ENCODE measurements at regions not wholly inside any gene's neighbourhood (a gene's known extent, or its start where the extent isn't known, plus 50 kb on each side); places are given as distances from the start of the nearest gene placed in this dataset.
"Not testable (repeated sequence)": the region's sequence is repeated elsewhere in the genome, so short reads cannot be mapped to it uniquely, and the experiment has no call there.

- DNase-seq = no peak
Observed at GRCh38 chr2:230593765-230594164, 118.9 kb upstream of the CAB39 start.

DNA sequence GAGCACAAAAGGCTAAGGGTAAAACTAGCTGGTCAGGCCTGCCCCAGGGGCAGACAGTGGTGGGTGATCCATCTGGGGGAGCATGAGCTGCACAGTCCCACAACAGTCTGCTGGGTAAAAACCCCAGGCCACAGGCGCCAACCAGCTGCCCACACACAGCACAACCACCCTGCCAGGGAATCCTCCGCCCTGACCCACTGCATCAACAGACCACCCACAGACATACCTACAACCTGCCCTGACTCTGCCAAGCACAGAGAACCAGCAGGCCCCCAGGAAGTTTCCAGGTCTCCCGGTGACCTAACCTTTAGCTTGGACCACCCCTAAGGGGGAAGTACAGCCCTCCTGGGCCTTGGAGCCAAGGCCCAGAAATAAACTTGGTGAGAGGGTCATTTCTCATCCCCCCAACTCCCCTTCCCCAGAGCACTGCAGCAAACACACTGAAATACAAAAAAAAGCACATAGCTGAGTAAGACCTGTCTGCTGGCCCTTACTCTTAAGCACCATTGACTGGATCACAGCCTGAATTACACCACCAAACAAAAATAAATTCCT lies 118.3 kb upstream of the CAB39 start:
- no peak for DNase-seq

DNA sequence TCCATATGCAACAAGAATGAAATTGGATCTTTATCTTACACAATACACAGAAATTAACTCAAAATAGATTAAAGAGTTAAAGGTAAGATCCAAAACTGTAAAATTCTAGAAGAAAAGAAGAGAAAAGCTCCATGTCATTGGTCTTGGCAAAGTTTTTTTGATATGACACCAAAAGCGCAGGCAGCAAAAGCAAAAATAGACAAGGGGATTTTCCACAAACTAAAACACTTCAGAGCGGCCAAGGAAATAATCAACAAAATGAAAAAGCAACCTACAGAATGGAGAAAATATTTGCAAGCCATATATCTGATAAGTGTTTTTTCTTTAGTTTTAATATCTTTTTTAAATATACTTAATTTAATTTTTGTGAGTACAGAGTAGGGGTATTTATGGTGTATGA lies 112.8 kb upstream of the CAB39 start:
- no peak for DNase-seq

DNA sequence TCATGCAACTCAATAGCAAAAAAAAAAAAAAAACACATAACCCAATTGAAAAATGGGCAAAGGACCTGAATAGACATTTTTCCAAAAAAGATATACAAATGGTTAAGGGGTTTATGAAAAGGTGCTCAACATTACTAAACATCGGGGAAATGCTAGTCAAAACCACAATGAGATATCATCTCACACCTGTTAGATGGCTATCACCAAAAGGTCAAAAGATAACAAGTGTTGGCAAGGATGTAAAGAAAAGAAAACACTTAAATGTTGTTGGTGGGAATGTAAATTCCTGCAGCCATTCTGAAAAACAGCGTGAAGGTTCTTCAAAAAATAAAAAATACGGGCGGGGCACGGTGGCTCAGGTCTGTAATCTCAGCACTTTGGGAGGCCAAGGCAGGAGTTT lies 112.4 kb upstream of the CAB39 start:
- no peak for DNase-seq

GRCh38 chr2:230600881-230601280 lies 111.8 kb upstream of the CAB39 start:
- DNase-seq = no peak

DNA sequence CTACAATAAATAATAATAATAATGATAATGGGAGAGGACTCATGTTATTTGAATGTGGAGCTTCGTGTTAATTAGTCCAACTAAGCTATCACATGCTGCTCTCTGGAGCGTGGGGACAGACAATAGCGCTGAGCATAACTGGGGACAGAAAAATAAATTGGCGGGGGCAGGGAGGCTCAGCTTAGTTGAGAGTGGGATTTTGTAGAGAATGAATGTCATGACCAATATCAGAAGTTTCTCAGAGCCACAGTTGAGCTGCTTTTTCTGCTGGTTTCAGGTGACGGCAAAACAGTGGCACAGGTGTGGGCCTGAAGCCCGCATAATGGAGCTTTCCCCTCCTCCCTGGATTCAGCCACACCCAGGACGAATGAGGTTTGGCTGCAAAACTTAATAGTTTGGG lies 111.1 kb upstream of the CAB39 start:
- DNase-seq = no peak

DNA sequence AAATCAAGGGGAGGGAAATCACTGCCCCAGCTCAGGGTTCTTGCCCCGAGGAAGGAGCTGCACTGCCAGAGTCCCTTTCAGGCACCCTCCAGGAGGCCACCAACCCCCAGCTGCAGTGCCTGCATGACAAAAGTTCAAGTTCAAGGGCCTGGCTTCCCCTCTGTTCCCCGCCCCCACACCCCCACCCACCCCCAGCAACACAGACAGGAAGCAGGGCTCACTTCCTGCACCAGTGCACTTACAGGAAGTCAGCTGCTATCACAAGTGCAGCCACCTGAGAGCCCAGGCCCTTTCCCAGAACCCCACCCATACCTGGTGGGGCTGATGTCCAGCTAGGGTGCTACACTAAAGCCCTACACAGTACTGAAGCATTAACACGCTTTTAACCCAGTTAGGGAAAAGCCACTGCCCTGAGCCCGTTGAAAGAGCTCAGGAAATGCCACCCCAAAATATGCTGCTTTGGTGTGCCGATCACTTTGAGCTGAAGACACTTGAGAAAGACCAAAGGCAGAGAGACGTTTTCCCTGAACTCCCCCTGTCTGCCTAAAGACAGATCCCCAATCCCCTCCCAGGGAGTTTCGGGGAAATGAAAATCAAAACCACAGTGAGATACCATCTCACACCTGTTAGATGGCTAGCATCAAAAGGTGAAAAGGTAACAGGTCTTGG lies 109.9 kb upstream of the CAB39 start:
- no peak for DNase-seq

DNA sequence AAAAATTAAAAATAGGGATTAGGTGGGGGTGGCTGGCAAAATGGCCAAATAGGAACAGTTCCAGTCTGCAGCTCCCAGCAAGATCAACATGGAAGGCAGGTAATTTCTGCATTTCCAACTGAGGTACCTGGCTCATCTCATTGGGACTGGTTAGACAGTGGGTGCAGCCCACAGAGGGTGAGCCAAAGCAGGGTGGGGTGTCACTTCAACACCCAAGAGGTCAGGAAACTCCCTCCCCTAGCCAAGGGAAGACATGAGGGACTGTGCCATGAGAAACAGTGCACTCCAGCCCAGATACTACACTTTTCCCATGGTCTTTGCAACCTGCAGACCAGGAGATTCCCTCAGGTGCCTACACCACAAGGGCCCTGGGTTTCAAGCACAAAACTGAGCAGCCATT lies 109.3 kb upstream of the CAB39 start:
- DNase-seq = not testable (repeated sequence)

DNA sequence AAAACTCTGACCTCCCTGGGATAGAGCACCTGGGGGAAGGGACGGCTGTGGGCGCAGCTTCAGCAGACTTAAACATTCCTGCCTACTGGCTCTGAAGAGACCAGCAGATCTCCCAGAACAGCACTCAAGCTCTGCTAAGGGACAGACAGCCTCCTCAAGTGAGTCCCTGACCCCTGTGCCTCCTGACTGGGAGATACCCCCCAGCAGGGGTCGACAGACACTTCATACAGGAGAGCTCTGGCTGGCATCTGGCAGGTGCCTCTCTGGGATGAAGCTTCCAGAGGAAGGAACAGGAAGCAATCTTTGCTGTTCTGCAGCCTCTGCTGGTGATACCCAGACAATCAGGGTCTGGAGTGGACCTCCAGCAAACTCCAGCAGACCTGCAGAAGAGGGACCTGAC lies 108.5 kb upstream of the CAB39 start:
- not testable (repeated sequence) for DNase-seq

DNA sequence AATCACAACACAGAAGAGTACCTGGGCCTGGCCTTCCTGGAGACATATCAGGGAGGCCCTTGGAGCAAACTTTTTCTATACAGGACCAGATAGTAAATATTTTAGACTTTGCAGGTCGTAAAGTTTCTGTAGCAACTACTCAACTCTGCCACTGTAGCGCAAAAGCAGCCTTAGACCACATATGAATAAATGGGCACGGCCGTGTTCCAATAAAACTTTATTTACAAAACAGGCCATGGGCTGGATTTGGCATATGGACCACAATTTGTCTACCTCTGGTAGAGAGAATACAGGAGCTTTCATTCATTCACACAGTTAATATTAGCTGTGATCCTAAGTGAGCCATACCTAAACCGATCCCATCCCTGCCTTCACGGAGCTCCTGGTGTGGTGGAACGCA lies 98.6 kb upstream of the CAB39 start:
- no peak for DNase-seq

- no peak for DNase-seq
Observed at GRCh38 chr2:230614913-230615332, 97.7 kb upstream of the CAB39 start.

DNA sequence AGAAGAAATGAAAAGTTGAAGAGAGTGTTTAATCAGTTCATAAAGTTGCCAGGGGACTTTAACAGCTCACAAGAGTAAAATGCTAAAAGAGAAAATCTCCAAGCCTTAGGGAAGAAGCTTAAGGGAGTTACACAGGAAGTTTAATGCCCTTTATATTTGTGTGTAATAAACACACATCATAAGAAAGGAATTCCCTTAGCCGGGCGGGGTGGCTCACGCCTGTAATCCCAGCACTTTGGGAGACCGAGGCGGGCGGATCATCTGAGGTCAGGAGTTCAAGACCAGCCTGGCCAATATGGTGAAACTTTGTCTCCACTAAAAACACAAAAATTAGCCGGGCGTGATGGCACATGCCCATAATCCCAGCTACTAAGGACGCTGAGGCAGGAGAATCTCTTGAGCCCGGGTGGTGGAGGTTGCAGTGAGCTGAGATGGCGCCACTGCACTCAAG lies 95.4 kb upstream of the CAB39 start:
- DNase-seq = not testable (repeated sequence)

- DNase-seq = no peak
Observed at GRCh38 chr2:230619491-230619890, 93.2 kb upstream of the CAB39 start.

DNA sequence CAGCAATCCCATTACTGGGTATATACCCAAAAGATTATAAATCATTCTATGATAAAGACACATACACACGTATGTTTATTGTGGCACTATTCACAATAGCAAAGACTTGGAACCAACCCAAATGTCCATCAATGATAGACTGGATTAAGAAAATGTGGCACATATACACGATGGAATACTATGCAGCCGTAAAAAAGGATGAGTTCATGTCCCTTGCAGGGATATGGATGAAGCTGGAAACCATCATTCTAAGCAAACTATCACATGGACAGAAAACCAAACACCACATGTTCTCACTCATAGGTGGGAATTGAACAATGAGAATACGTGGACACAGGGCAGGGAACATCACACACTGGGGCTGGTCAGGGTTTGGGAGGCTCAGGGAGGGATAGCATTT lies 87.4 kb upstream of the CAB39 start:
- not testable (repeated sequence) for DNase-seq

- not testable (repeated sequence) for DNase-seq
Observed at GRCh38 chr2:230627091-230627490, 85.6 kb upstream of the CAB39 start.

DNA sequence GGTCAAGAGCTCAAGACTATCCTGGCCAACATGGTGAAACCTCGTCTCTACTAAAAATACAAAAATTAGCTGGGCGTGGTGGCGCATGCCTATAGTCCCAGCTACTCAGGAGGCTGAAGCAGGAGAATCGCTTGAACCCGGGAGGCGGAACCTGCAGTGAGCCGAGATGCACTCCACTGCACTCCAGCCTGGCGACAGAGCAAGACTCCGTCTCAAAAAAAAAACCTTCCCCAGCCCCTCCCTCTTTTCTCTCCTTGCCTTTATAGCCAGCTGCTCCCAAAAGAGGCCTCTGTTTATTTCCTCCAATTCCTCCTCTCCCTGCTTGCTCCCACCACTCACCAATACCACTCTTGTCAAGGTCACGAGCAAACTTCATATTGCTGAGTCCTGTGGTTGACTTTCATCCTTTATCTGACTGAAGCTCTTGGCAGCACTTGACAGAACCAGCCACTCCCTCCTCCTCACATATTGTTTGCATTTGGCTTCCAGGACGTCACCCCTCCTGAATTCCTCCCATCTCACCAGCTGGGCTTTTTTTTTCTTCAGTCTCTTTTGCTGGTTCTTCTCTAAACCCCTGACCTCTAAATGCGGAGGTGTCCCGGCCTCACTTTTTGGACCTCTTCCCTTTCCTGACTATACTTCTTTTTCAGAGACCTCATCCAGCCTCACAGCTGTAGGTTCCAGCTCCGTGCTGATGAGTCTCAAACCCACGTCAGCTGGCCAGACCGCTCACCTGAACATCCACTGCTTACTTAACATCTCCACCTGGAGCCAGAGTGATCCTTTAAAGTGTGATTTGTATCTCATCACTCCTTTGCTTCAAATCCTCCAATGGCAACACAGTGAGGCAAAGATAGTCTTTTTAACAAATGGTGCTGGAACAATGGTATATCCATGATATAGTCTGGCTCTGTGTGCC lies 84.6 kb upstream of the CAB39 start:
- no peak for DNase-seq

GRCh38 chr2:230631470-230631869 lies 81.2 kb upstream of the CAB39 start:
- no peak for DNase-seq

DNA sequence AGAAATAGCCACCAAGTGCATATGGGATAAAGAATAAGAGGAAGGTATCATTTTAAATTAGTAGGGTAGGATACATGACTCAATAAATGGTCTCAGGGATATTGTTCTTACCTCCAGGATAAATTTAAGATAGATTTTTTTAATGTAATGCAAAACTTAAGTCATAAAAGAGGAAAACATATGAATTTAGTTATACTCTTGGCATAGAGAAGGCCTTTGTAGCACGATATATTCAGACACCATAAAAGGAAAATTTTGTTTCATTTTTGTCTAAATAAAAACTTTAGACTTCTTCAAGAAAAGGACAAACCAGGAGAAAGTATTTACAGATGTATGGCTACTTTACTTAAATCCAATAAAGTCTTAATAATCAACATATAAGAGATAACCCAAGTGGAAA lies 78.5 kb upstream of the CAB39 start:
- DNase-seq = no peak

GRCh38 chr2:230634721-230635313 lies 77.8 kb upstream of the CAB39 start:
- not testable (repeated sequence) for DNase-seq

- DNase-seq = no peak
Observed at GRCh38 chr2:230636684-230637271, 75.9 kb upstream of the CAB39 start.

- not testable (repeated sequence) for DNase-seq
Observed at GRCh38 chr2:230637486-230637885, 75.2 kb upstream of the CAB39 start.
